Loucy (cell line): ENCODE measurements at regions not wholly inside any gene's neighbourhood (a gene's known extent, or its start where the extent isn't known, plus 50 kb on each side); places are given as distances from the start of the nearest gene placed in this dataset.

Experiments
- H2AFZ ChIP-seq: fragments of 200-600 bp; sonication (generic); 2 replicates; pipeline ENCODE4 v1.6.0; 2016; ENCODE audit warnings: antibody characterized with exemption, mild to moderate bottlenecking, low read length, moderate library complexity
- H3F3A ChIP-seq: fragments of 200-600 bp; 2 replicates; pipeline ENCODE4 v1.6.0; 2016; ENCODE audit warnings: antibody characterized with exemption, low read depth, mild to moderate bottlenecking
- H3K27me3 ChIP-seq: fragments of 200-600 bp; sonication (generic); 2 replicates; pipeline ENCODE4 v1.6.1; 2014; ENCODE audit warnings: low read length, mild to moderate bottlenecking; ENCODE audit not compliant: insufficient read depth, poor library complexity, severe bottlenecking
- H3K36me3 ChIP-seq: fragments of 200-600 bp; sonication (generic); 2 replicates; pipeline ENCODE4 v1.6.1; 2016; ENCODE audit warnings: low read length; ENCODE audit not compliant: insufficient read depth
- H3K4me1 ChIP-seq: fragments of 200-600 bp; sonication (generic); 2 replicates; pipeline ENCODE4 v1.5.1; 2014; ENCODE audit warnings: low read length, mild to moderate bottlenecking; ENCODE audit not compliant: insufficient read depth, poor library complexity, severe bottlenecking
- H3K4me2 ChIP-seq: fragments of 200-600 bp; sonication (generic); 2 replicates; pipeline ENCODE4 v1.6.0; 2014; ENCODE audit warnings: antibody characterized with exemption, low read length, low read depth, mild to moderate bottlenecking; ENCODE audit not compliant: poor library complexity, severe bottlenecking
- H3K4me3 ChIP-seq: fragments of 200-600 bp; sonication (generic); 2 replicates; pipeline ENCODE4 v1.5.1; 2014; ENCODE audit warnings: low read length, mild to moderate bottlenecking, mixed read lengths; ENCODE audit not compliant: poor library complexity, severe bottlenecking
- H3K79me2 ChIP-seq: fragments of 200-600 bp; sonication (generic); 2 replicates; pipeline ENCODE4 v1.6.1; 2014; ENCODE audit warnings: low read length; ENCODE audit not compliant: insufficient read depth
- H3K9ac ChIP-seq: fragments of 200-600 bp; sonication (generic); 2 replicates; pipeline ENCODE4 v1.6.0; 2014; ENCODE audit warnings: mild to moderate bottlenecking, low read depth, low read length, moderate library complexity; ENCODE audit not compliant: poor library complexity, severe bottlenecking
- H3K9me2 ChIP-seq: fragments of 200-600 bp; sonication (generic); replicated peaks from 2 replicates; pipeline ENCODE4 v1.6.1; 2016; ENCODE audit warnings: low read depth, low read length, mixed read lengths
- H3K9me3 ChIP-seq: fragments of 200-600 bp; sonication (generic); 2 replicates; pipeline ENCODE4 v1.6.1; 2014; ENCODE audit warnings: mild to moderate bottlenecking, antibody characterized with exemption, low read length, low read depth; ENCODE audit not compliant: insufficient read depth
- H4K20me1 ChIP-seq: fragments of 200-600 bp; sonication (generic); 2 replicates; pipeline ENCODE4 v1.6.0; 2014; ENCODE audit warnings: antibody characterized with exemption, low read length, mild to moderate bottlenecking; ENCODE audit not compliant: insufficient read depth, poor library complexity, severe bottlenecking
- CTCF ChIP-seq: fragments of 200-600 bp; sonication (generic); conservative IDR thresholded peaks from 2 replicates; pipeline ENCODE4 v1.5.1; 2014; ENCODE audit warnings: mild to moderate bottlenecking, antibody characterized with exemption, low read length
- EZH2phosphoT487 ChIP-seq: fragments of 200-600 bp; IDR thresholded peaks from 2 replicates; pipeline ENCODE4 v1.6.1; 2018; ENCODE audit warnings: antibody characterized with exemption, mild to moderate bottlenecking, moderate library complexity, borderline replicate concordance

- TF ChIP-seq CTCF (peak; percentile 32; the same call in 1 of the 2 replicates), EZH2phosphoT487 (no peak)
- no peak overlapping the region for H3K4me2 ChIP-seq
- H2AFZ ChIP-seq: no peak overlapping the region
These were observed 91.2 kb upstream of the VEPH1 start for GRCh38 chr3:157594413-157594812.

GRCh38 chr3:157592769-157593168, 89.6 kb upstream of the VEPH1 start:
- Histone ChIP-seq H3K36me3 (no peaks in the 10 kb centered on the region), H4K20me1 (no peaks in the 10 kb centered on the region), H3F3A (no peaks in the 10 kb centered on the region), H3K9me2 (no peaks in the 10 kb centered on the region), H3K4me3 (no peak overlapping the region), H3K9me3 (no peaks in the 10 kb centered on the region), H3K4me1 (peaks cover 5% of the 10 kb centered on the region), H3K4me2 (no peak overlapping the region), H3K9ac (no peak overlapping the region), H3K79me2 (no peaks in the 10 kb centered on the region), H2AFZ (no peak overlapping the region), H3K27me3 (no peaks in the 10 kb centered on the region)
- no peak for TF ChIP-seq EZH2phosphoT487
- no peak for TF ChIP-seq CTCF

More at GRCh38 chr3:157594413-157594812, 91.2 kb upstream of the VEPH1 start:
- Histone ChIP-seq H3F3A (no peaks in the 10 kb centered on the region), H3K79me2 (no peaks in the 10 kb centered on the region), H4K20me1 (no peaks in the 10 kb centered on the region), H3K4me3 (no peak overlapping the region), H3K27me3 (no peaks in the 10 kb centered on the region), H3K9me3 (no peaks in the 10 kb centered on the region), H3K9me2 (no peaks in the 10 kb centered on the region), H3K36me3 (no peaks in the 10 kb centered on the region), H3K4me1 (peaks cover 5% of the 10 kb centered on the region), H3K9ac (no peak overlapping the region)

GRCh38 chr3:157590273-157590672, 87.1 kb upstream of the VEPH1 start:
- no peaks in the 10 kb centered on the region for H3K9me2 ChIP-seq
- no peaks in the 10 kb centered on the region for H3K27me3 ChIP-seq
- H3K36me3 ChIP-seq: no peaks in the 10 kb centered on the region
- H3K4me3 ChIP-seq: no peak overlapping the region
- no peaks in the 10 kb centered on the region for H3K79me2 ChIP-seq
- no peak overlapping the region for H3K4me2 ChIP-seq
- no peaks in the 10 kb centered on the region for H4K20me1 ChIP-seq
- no peak for TF ChIP-seq EZH2phosphoT487
- no peak for TF ChIP-seq CTCF
- no peak overlapping the region for H2AFZ ChIP-seq
- H3F3A ChIP-seq: no peaks in the 10 kb centered on the region
- H3K9ac ChIP-seq: no peak overlapping the region
- H3K4me1 ChIP-seq: peaks cover 5% of the 10 kb centered on the region
- no peaks in the 10 kb centered on the region for H3K9me3 ChIP-seq
